ENCODE measurements at regions not wholly inside any gene's neighbourhood (a gene's known extent, or its start where the extent isn't known, plus 50 kb on each side); places are given as distances from the start of the nearest gene placed in this dataset.

- no peaks in the 10 kb centered on the region for H3K79me2 ChIP-seq (ENCODE audit: insufficient read depth, low read length)
- H3K36me3 ChIP-seq (replicated peaks in 1 of 2; ENCODE audit: control insufficient read depth in 1 of 2, insufficient read depth in 2 of 2, low read length in 2 of 2), result no peaks in the 10 kb centered on the region
- Mint-ChIP-seq H3K4me3 (no peak overlapping the region), H3K4me1 (no peaks in the 10 kb centered on the region), H3K27ac (no peak overlapping the region), H3K36me3 (no peaks in the 10 kb centered on the region), H3K27me3 (ENCODE audit: low read depth in 3 of 3) (no peaks in the 10 kb centered on the region), H3K9me3 (no peaks in the 10 kb centered on the region)
- H3K4me1 ChIP-seq (ENCODE audit: control insufficient read depth in 1 of 2, insufficient read depth in 2 of 2, low read length in 2 of 2), result no peaks in the 10 kb centered on the region
- no peaks in the 10 kb centered on the region for H3K9me3 ChIP-seq (replicated peaks in 1 of 2; ENCODE audit: control insufficient read depth in 1 of 2, insufficient read depth in 1 of 2, low read length in 2 of 2)
- H4K20me1 ChIP-seq (ENCODE audit: insufficient read depth, low read length), result no peaks in the 10 kb centered on the region
- no peak overlapping the region for H2AFZ ChIP-seq (ENCODE audit: insufficient read depth, low read depth, low read length, poor library complexity, severe bottlenecking)
- no peak overlapping the region for H3K4me2 ChIP-seq (replicated peaks; ENCODE audit: extremely low read depth, low read length, poor library complexity, severe bottlenecking)
- H3K27ac ChIP-seq (ENCODE audit: low read depth in 1 of 2, low read length in 2 of 2), result no peak overlapping the region
- 100% methylated on average over 3 of the region's 4 CpGs for WGBS (ENCODE audit: insufficient coverage)
- H3K27me3 ChIP-seq (ENCODE audit: control insufficient read depth in 2 of 2, insufficient read depth in 2 of 2, low read length in 2 of 2), result no peaks in the 10 kb centered on the region
- H3K9ac ChIP-seq (ENCODE audit: insufficient read depth, low read length, poor library complexity, severe bottlenecking), result no peak overlapping the region
- no peak for DNase-seq
- no peak for TF ChIP-seq CTCF (IDR thresholded peaks at IDR 0.05)
- H3K4me3 ChIP-seq (replicated peaks in 1 of 3; ENCODE audit: low read depth in 2 of 3, low read length in 3 of 3), result no peak overlapping the region
- intact Hi-C loops (cut with micrococcal nuclease), result no loop called here
These were observed 1371.5 kb downstream of the EPHA7 start for GRCh38 chr6:92047860-92048259.

GRCh38 chr6:92047152-92047850 is 1372.1 kb downstream of the EPHA7 start:
- no peak for TF ChIP-seq CTCF (IDR thresholded peaks at IDR 0.05)
- no peaks in the 10 kb centered on the region for H4K20me1 ChIP-seq (ENCODE audit: insufficient read depth, low read length)
- H2AFZ ChIP-seq (ENCODE audit: insufficient read depth, low read depth, low read length, poor library complexity, severe bottlenecking), result no peak overlapping the region
- no peaks in the 10 kb centered on the region for H3K27me3 Mint-ChIP-seq (ENCODE audit: low read depth in 3 of 3)
- H3K27ac Mint-ChIP-seq, result no peak overlapping the region
- no peaks in the 10 kb centered on the region for H3K9me3 Mint-ChIP-seq
- intact Hi-C loops (cut with micrococcal nuclease), result no loop called here
- H3K27me3 ChIP-seq (ENCODE audit: control insufficient read depth in 2 of 2, insufficient read depth in 2 of 2, low read length in 2 of 2), result no peaks in the 10 kb centered on the region
- H3K36me3 ChIP-seq (replicated peaks in 1 of 2; ENCODE audit: control insufficient read depth in 1 of 2, insufficient read depth in 2 of 2, low read length in 2 of 2), result no peaks in the 10 kb centered on the region
- no peak overlapping the region for H3K27ac ChIP-seq (ENCODE audit: low read depth in 1 of 2, low read length in 2 of 2)
- DNase-seq, result no peak
- no peaks in the 10 kb centered on the region for H3K36me3 Mint-ChIP-seq
- H3K4me1 Mint-ChIP-seq, result no peaks in the 10 kb centered on the region
- H3K9me3 ChIP-seq (replicated peaks in 1 of 2; ENCODE audit: control insufficient read depth in 1 of 2, insufficient read depth in 1 of 2, low read length in 2 of 2), result no peaks in the 10 kb centered on the region
- H3K4me1 ChIP-seq (ENCODE audit: control insufficient read depth in 1 of 2, insufficient read depth in 2 of 2, low read length in 2 of 2), result no peaks in the 10 kb centered on the region
- no peak overlapping the region for H3K4me3 ChIP-seq (replicated peaks in 1 of 3; ENCODE audit: low read depth in 2 of 3, low read length in 3 of 3)
- no peak overlapping the region for H3K4me3 Mint-ChIP-seq
- no peak overlapping the region for H3K4me2 ChIP-seq (replicated peaks; ENCODE audit: extremely low read depth, low read length, poor library complexity, severe bottlenecking)
- H3K9ac ChIP-seq (ENCODE audit: insufficient read depth, low read length, poor library complexity, severe bottlenecking), result no peak overlapping the region
- WGBS (ENCODE audit: insufficient coverage), result no CpG with 5 or more reads among the region's 4 CpGs
- H3K79me2 ChIP-seq (ENCODE audit: insufficient read depth, low read length), result no peaks in the 10 kb centered on the region
